BE2C (cell line): ENCODE measurements at regions not wholly inside any gene's neighbourhood (a gene's known extent, or its start where the extent isn't known, plus 50 kb on each side); places are given as distances from the start of the nearest gene placed in this dataset.
A peak's percentile ranks its signal among the peaks of the same experiment; 100 is the strongest.

Experiments used
- DNase-seq: peaks from one replicate; pipeline ENCODE4 v3.0.0-alpha.2; 2020
- H3K27me3 ChIP-seq: fragments of 250-450 bp; sonication (Bioruptor Pico); 2 replicates; pipeline ENCODE4 v1.5.1; 2020; ENCODE audit warnings: mild to moderate bottlenecking
- H3K36me3 ChIP-seq: fragments of 250-450 bp; sonication (Bioruptor Pico); 2 replicates; pipeline ENCODE4 v1.5.1; 2020; ENCODE audit warnings: mild to moderate bottlenecking
- H3K4me1 ChIP-seq: fragments of 250-450 bp; sonication (Bioruptor Pico); 2 replicates; pipeline ENCODE4 v1.5.1; 2020
- H3K4me3 ChIP-seq: 2 replicates; pipeline ENCODE4 v1.5.1; 2011; ENCODE audit warnings: low read depth, low read length
- H3K9me3 ChIP-seq: fragments of 250-450 bp; sonication (Bioruptor Pico); 2 replicates; pipeline ENCODE4 v1.5.1; 2020
- CTCF ChIP-seq: IDR thresholded peaks from 2 replicates; pipeline ENCODE4 v1.5.1; 2012; ENCODE audit warnings: mild to moderate bottlenecking, low read depth, low read length

- no peaks in the 10 kb centered on the region for H3K27me3 ChIP-seq
- no peak overlapping the region for H3K4me3 ChIP-seq
- no peaks in the 10 kb centered on the region for H3K4me1 ChIP-seq
- peak; percentile 22 for DNase-seq
- peak; percentile 44 for TF ChIP-seq CTCF
- no peaks in the 10 kb centered on the region for H3K9me3 ChIP-seq
- no peaks in the 10 kb centered on the region for H3K36me3 ChIP-seq
Measured at GRCh38 chr18:57970356-57971095, 73.5 kb upstream of the NEDD4L start.

DNA sequence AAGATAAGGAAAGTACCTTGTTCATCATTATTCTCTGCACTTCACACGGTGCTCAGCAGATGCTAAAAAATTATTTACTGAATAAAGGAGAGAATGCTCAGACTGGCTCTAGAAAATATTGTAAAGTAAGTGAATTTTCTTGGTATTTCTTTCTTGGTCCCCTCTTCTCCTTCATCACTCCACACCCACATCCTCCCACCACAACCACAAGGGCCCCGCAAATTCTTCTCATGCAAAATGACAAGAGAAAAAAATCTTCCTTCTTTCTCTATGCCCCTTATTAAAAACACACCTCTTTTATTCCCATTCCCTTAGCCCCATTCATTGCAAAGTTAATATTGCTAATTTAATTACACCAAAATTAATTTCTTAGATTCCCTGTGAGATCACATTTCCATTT is 74.2 kb upstream of the NEDD4L start:
- H3K36me3 ChIP-seq, result no peaks in the 10 kb centered on the region
- H3K4me1 ChIP-seq, result no peaks in the 10 kb centered on the region
- H3K9me3 ChIP-seq, result no peaks in the 10 kb centered on the region
- H3K27me3 ChIP-seq, result no peaks in the 10 kb centered on the region
- DNase-seq, result no peak
- no peak for TF ChIP-seq CTCF
- H3K4me3 ChIP-seq, result no peak overlapping the region

DNA sequence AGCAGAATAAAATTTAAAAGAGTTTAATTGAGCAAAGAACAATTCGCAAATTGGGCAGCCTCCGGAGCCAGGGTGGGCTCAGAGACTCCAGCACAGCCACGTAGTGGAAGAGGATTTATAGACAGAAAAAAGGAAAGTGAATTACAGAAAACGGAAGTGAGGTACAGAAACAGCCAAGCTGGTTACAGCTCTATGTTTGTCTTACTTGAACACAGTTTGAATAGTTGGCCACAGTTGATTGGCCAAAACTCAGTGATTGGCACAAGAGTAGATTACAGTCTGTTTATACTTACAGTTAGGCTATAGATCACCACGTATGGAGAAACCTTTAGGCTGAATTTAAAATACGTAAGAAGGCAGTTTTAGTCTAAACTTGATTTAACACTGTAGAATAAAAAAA is 78.8 kb upstream of the NEDD4L start:
- no peak for TF ChIP-seq CTCF
- H3K36me3 ChIP-seq, result no peaks in the 10 kb centered on the region
- no peaks in the 10 kb centered on the region for H3K4me1 ChIP-seq
- DNase-seq, result no peak
- no peaks in the 10 kb centered on the region for H3K9me3 ChIP-seq
- no peaks in the 10 kb centered on the region for H3K27me3 ChIP-seq
- no peak overlapping the region for H3K4me3 ChIP-seq

DNA sequence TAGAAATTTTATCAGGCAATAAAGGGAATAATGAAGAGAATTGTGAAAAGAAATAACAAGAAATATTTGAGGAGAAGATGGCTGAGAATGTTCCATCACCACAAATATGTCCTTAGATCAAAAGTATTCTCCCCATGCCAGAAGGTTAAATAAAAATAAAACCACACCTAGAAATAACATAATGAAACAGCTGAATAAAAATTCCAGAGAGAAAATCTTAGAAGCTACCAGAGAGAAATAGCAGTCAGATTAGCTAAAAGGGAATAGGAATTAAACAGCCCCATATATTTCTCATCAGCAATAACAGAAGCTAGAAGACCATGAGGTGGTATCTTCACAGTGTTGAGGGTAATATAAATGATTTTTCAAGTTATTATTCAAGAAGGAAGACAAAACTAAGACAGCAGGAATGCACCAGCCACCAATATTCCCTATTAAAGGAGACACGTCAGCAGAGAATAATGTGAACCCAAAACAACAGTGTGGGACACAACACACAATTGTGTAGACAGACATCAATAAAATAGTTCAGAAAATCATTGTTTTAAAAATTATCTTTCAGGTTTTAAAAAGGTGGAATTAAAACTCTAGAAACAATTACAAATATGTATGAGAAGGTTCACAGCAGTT is 82.0 kb upstream of the NEDD4L start:
- no peaks in the 10 kb centered on the region for H3K9me3 ChIP-seq
- H3K4me1 ChIP-seq, result no peaks in the 10 kb centered on the region
- no peaks in the 10 kb centered on the region for H3K36me3 ChIP-seq
- H3K27me3 ChIP-seq, result no peaks in the 10 kb centered on the region
- no peak overlapping the region for H3K4me3 ChIP-seq
- DNase-seq, result no peak
- no peak for TF ChIP-seq CTCF

DNA sequence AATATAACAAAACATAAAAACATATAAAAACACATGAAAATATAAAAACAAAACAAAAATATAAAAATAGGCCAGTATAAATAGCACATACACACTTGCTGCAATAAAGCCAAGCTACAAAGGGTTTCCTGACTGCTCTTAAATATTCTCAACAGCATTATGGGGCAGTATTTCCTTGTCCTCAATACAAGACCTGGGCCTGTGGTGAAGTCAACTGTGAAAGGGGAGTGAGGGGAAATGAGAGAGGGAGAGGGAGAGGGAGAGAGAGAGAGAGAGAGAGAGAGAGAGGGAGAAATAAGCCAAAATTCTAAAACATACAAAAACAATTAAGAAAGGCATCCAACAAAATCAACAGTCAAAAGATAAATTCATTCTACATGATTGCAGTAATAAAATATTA is 82.6 kb upstream of the NEDD4L start:
- no peaks in the 10 kb centered on the region for H3K4me1 ChIP-seq
- no peaks in the 10 kb centered on the region for H3K27me3 ChIP-seq
- H3K9me3 ChIP-seq, result no peaks in the 10 kb centered on the region
- H3K36me3 ChIP-seq, result no peaks in the 10 kb centered on the region
- no peak for TF ChIP-seq CTCF
- H3K4me3 ChIP-seq, result no peak overlapping the region
- DNase-seq, result no peak

DNA sequence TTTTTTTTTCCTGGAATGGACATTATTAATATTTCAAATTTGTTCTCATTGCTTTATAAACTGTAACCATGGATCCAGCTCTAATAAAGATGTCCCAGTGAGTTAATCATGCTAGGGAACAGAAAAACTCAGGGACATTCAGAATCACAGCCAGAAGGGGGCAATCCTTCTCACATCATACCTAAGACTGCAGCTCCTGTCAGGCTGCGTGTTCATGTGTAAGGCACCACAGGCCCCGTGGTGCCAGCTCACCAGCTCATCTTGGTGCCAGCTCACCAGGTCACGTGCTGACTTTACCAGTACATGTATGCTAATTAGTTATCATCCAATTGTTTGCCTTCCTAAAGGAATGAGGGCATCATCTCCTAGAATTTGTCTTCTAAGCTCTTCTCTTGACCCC is 84.7 kb upstream of the NEDD4L start:
- H3K27me3 ChIP-seq, result no peaks in the 10 kb centered on the region
- TF ChIP-seq CTCF, result peak; percentile 48
- peak; percentile 31 for DNase-seq
- no peaks in the 10 kb centered on the region for H3K4me1 ChIP-seq
- no peak overlapping the region for H3K4me3 ChIP-seq
- H3K36me3 ChIP-seq, result no peaks in the 10 kb centered on the region
- H3K9me3 ChIP-seq, result no peaks in the 10 kb centered on the region
